Neural cell (in vitro differentiated cells): ENCODE measurements at regions not wholly inside any gene's neighbourhood (a gene's known extent, or its start where the extent isn't known, plus 50 kb on each side); places are given as distances from the start of the nearest gene placed in this dataset.

Source experiments
- H2AFZ ChIP-seq: fragments of 200-600, 300-800 bp; sonication (generic), shearing (Covaris generic); 2 replicates; pipeline ENCODE4 v1.6.0; 2014; ENCODE audit warnings: low read depth, mild to moderate bottlenecking, antibody characterized with exemption, low read length, moderate library complexity
- H3F3A ChIP-seq: fragments of 200-600 bp; shearing (Covaris generic); 2 replicates; pipeline ENCODE4 v1.6.1; 2016; ENCODE audit warnings: mild to moderate bottlenecking, moderate library complexity, mixed read lengths, antibody characterized with exemption, low read length; ENCODE audit not compliant: insufficient read depth, poor library complexity, severe bottlenecking
- H3K27ac ChIP-seq: fragments of 200-600, 300-800 bp; sonication (generic), shearing (Covaris generic); 2 replicates; pipeline ENCODE4 v1.5.1; 2014; ENCODE audit warnings: mild to moderate bottlenecking, low read length, moderate library complexity
- H3K27me3 ChIP-seq: fragments of 300-800, 200-600 bp; sonication (generic), shearing (Covaris generic); 2 replicates; pipeline ENCODE4 v1.6.0; 2014; ENCODE audit warnings: mild to moderate bottlenecking, low read depth, low read length, moderate library complexity; ENCODE audit not compliant: insufficient read depth
- H3K36me3 ChIP-seq: fragments of 300-800, 200-600 bp; sonication (generic), shearing (Covaris generic); 2 replicates; pipeline ENCODE4 v1.5.1; 2014; ENCODE audit warnings: mild to moderate bottlenecking, antibody characterized with exemption, low read length, moderate library complexity; ENCODE audit not compliant: insufficient read depth
- H3K4me2 ChIP-seq: fragments of 300-800, 200-600 bp; sonication (generic), shearing (Covaris generic); 2 replicates; pipeline ENCODE4 v1.6.0; 2014; ENCODE audit warnings: mild to moderate bottlenecking, low read length
- H3K4me3 ChIP-seq: fragments of 300-800, 200-600 bp; sonication (generic), shearing (Covaris generic); 2 replicates; pipeline ENCODE4 v1.5.1; 2014; ENCODE audit warnings: mild to moderate bottlenecking, low read length, moderate library complexity
- H3K79me2 ChIP-seq: fragments of 200-600 bp; shearing (Covaris generic); replicated peaks from 2 replicates; pipeline ENCODE4 v1.6.0; 2014; ENCODE audit warnings: mild to moderate bottlenecking, low read length, moderate library complexity; ENCODE audit not compliant: insufficient read depth
- H3K9ac ChIP-seq: fragments of 300-800, 200-600 bp; sonication (generic), shearing (Covaris generic); 2 replicates; pipeline ENCODE4 v1.6.1; 2016; ENCODE audit warnings: mild to moderate bottlenecking, low read length, mixed read lengths
- H3K9me2 ChIP-seq: fragments of 200-600 bp; shearing (Covaris generic); 2 replicates; pipeline ENCODE4 v1.6.1; 2016; ENCODE audit warnings: mild to moderate bottlenecking, low read length, mixed read lengths; ENCODE audit not compliant: insufficient read depth
- H3K9me3 ChIP-seq: fragments of 200-600, 300-800 bp; sonication (generic), shearing (Covaris generic); 2 replicates; pipeline ENCODE4 v1.6.1; 2016; ENCODE audit warnings: mild to moderate bottlenecking, mixed run types, low read length, moderate library complexity, mixed read lengths
- H4K20me1 ChIP-seq: fragments of 200-600 bp; shearing (Covaris generic); 2 replicates; pipeline ENCODE4 v1.6.1; 2016; ENCODE audit warnings: mild to moderate bottlenecking, mixed run types; ENCODE audit not compliant: insufficient read depth
- EP300 ChIP-seq: fragments of 450-650 bp; conservative IDR thresholded peaks from 2 replicates; pipeline ENCODE4 v1.6.1; 2014; ENCODE audit warnings: antibody characterized with exemption, mild to moderate bottlenecking, moderate library complexity; ENCODE audit not compliant: poor library complexity, severe bottlenecking
- EZH2 ChIP-seq: fragments of 200-600, 300-800 bp; shearing (Covaris generic), sonication (generic); IDR thresholded peaks from 2 replicates; pipeline ENCODE4 v1.6.1; 2014; ENCODE audit warnings: antibody characterized with exemption, low read length, borderline replicate concordance, mild to moderate bottlenecking; ENCODE audit not compliant: insufficient read depth, poor library complexity, severe bottlenecking
- MXI1 ChIP-seq: fragments of 450-650 bp; conservative IDR thresholded peaks from 2 replicates; pipeline ENCODE4 v1.6.1; 2014; ENCODE audit warnings: antibody characterized with exemption, mild to moderate bottlenecking; ENCODE audit not compliant: poor library complexity, severe bottlenecking
- POLR2AphosphoS5 ChIP-seq: IDR thresholded peaks from 2 replicates; pipeline ENCODE4 v1.6.1; 2012
- RAD21 ChIP-seq: fragments of 450-650 bp; conservative IDR thresholded peaks from 2 replicates; pipeline ENCODE4 v1.6.1; 2014; ENCODE audit warnings: antibody characterized with exemption, mild to moderate bottlenecking, moderate library complexity
- SMC3 ChIP-seq: fragments of 450-650 bp; conservative IDR thresholded peaks from 2 replicates; pipeline ENCODE4 v1.6.1; 2014; ENCODE audit warnings: antibody characterized with exemption, mild to moderate bottlenecking, moderate library complexity; ENCODE audit not compliant: poor library complexity
- TAF1 ChIP-seq: IDR thresholded peaks from 2 replicates; pipeline ENCODE4 v1.6.1; 2012; ENCODE audit warnings: low read depth
- TF ChIP-seq, protein P1 (sequence below): fragments of 450-650 bp; IDR thresholded peaks from 2 replicates; pipeline ENCODE4 v1.5.1; 2014; ENCODE audit warnings: antibody characterized with exemption, mild to moderate bottlenecking, moderate library complexity; ENCODE audit not compliant: poor library complexity, severe bottlenecking
- TF ChIP-seq, protein P2 (sequence below): IDR thresholded peaks from 2 replicates; pipeline ENCODE4 v1.6.1; 2012; ENCODE audit warnings: borderline replicate concordance

DNA sequence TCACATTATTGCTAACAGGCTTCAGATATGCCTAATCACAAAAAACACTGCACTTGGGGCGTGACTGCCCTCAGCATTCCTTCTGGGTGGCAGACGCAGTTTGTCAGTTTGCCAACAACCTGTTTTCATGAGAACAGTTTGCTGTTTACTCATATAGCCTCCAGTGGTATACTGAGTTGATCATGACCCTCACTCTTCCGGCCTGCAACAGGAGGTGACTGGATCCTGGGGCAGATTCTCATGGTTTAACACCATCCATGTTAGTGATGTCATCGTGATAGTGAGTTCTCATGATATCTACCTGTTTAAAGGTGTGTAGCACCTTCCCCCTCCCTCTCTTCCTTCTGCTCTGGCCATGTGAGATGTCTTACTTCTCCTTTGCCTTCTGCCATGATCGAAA lies 555.2 kb downstream of the PLPP3 start:
- Histone ChIP-seq H3K9me3 (no peaks in the 10 kb centered on the region), H3K27me3 (no peaks in the 10 kb centered on the region), H3F3A (no peaks in the 10 kb centered on the region), H3K9me2 (no peaks in the 10 kb centered on the region), H2AFZ (no peak overlapping the region), H3K36me3 (no peaks in the 10 kb centered on the region), H3K4me3 (no peak overlapping the region), H3K4me2 (no peak overlapping the region), H3K27ac (no peak overlapping the region), H3K9ac (no peak overlapping the region), H4K20me1 (no peaks in the 10 kb centered on the region), H3K79me2 (no peaks in the 10 kb centered on the region)
- TF ChIP-seq RAD21 (no peak), SMC3 (no peak), EZH2 (no peak), EP300 (no peak), TAF1 (no peak), MXI1 (no peak), POLR2AphosphoS5 (no peak)
- TF ChIP-seq, protein P1, sequence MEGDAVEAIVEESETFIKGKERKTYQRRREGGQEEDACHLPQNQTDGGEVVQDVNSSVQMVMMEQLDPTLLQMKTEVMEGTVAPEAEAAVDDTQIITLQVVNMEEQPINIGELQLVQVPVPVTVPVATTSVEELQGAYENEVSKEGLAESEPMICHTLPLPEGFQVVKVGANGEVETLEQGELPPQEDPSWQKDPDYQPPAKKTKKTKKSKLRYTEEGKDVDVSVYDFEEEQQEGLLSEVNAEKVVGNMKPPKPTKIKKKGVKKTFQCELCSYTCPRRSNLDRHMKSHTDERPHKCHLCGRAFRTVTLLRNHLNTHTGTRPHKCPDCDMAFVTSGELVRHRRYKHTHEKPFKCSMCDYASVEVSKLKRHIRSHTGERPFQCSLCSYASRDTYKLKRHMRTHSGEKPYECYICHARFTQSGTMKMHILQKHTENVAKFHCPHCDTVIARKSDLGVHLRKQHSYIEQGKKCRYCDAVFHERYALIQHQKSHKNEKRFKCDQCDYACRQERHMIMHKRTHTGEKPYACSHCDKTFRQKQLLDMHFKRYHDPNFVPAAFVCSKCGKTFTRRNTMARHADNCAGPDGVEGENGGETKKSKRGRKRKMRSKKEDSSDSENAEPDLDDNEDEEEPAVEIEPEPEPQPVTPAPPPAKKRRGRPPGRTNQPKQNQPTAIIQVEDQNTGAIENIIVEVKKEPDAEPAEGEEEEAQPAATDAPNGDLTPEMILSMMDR, result no peak
- TF ChIP-seq, protein P2, sequence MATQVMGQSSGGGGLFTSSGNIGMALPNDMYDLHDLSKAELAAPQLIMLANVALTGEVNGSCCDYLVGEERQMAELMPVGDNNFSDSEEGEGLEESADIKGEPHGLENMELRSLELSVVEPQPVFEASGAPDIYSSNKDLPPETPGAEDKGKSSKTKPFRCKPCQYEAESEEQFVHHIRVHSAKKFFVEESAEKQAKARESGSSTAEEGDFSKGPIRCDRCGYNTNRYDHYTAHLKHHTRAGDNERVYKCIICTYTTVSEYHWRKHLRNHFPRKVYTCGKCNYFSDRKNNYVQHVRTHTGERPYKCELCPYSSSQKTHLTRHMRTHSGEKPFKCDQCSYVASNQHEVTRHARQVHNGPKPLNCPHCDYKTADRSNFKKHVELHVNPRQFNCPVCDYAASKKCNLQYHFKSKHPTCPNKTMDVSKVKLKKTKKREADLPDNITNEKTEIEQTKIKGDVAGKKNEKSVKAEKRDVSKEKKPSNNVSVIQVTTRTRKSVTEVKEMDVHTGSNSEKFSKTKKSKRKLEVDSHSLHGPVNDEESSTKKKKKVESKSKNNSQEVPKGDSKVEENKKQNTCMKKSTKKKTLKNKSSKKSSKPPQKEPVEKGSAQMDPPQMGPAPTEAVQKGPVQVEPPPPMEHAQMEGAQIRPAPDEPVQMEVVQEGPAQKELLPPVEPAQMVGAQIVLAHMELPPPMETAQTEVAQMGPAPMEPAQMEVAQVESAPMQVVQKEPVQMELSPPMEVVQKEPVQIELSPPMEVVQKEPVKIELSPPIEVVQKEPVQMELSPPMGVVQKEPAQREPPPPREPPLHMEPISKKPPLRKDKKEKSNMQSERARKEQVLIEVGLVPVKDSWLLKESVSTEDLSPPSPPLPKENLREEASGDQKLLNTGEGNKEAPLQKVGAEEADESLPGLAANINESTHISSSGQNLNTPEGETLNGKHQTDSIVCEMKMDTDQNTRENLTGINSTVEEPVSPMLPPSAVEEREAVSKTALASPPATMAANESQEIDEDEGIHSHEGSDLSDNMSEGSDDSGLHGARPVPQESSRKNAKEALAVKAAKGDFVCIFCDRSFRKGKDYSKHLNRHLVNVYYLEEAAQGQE, result no peak

DNA sequence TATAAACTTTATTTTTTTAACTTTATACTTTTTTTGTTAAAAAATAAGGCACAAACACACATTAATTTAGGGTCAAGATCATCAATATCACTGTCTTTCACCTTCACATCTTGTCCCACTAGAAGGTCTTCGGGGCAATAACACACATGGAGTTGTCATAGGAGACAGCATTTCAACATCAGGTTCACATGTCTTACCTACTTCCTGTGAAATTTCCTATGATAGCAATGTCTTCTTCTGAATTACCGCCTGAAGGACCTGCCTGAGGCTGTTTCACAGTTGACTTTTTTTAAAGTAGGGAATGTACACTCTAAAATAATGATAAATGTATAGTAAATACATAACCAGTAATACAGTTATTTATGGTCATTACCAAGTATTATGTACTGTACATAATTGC lies 559.4 kb downstream of the PLPP3 start:
- Histone ChIP-seq H3K9ac (no peak overlapping the region), H3K9me2 (no peaks in the 10 kb centered on the region), H3K9me3 (peaks cover 4% of the 10 kb centered on the region), H4K20me1 (no peaks in the 10 kb centered on the region), H3F3A (no peaks in the 10 kb centered on the region), H2AFZ (no peak overlapping the region), H3K79me2 (no peaks in the 10 kb centered on the region), H3K27ac (no peak overlapping the region), H3K36me3 (no peaks in the 10 kb centered on the region), H3K27me3 (no peaks in the 10 kb centered on the region), H3K4me2 (no peak overlapping the region), H3K4me3 (no peak overlapping the region)
- TF ChIP-seq POLR2AphosphoS5 (no peak), TAF1 (no peak), EZH2 (no peak), EP300 (no peak), RAD21 (no peak), MXI1 (no peak), SMC3 (no peak)
- TF ChIP-seq, protein P2, result no peak
- TF ChIP-seq, protein P1, result no peak
